ENCODE measurements at regions not wholly inside any gene's neighbourhood (a gene's known extent, or its start where the extent isn't known, plus 50 kb on each side); places are given as distances from the start of the nearest gene placed in this dataset.

DNA sequence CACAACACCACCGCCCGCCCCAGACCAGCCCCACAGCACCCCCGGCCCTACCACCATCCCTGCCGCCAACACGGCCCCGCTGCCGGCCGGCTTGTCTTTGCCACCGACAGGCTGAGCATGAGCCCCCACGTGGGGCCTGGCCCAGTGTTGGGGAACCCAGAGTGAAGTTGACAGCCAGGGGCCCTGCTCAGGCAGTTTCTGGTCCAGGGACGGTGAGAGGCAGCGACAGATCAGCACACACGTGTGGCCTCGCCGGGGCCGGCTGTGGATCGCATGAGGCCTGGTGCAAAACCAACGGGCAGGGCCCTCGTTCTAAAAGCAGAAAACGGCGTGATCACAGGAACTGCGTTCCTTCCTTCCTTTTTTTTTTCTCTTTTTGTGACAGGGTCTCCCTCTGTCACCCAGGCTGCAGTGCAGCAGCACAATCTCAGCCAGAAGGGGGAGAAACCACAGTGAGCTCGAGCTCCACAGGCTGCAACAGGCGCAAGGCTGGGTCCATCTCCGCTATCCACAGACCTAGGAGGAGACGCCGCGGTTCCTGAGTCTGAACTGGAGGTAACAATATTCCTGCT is 50.5 kb upstream of the FBRSL1 start:
- DNase-seq (ENCODE audit: low read depth): no peak
- TF ChIP-seq, protein P1, sequence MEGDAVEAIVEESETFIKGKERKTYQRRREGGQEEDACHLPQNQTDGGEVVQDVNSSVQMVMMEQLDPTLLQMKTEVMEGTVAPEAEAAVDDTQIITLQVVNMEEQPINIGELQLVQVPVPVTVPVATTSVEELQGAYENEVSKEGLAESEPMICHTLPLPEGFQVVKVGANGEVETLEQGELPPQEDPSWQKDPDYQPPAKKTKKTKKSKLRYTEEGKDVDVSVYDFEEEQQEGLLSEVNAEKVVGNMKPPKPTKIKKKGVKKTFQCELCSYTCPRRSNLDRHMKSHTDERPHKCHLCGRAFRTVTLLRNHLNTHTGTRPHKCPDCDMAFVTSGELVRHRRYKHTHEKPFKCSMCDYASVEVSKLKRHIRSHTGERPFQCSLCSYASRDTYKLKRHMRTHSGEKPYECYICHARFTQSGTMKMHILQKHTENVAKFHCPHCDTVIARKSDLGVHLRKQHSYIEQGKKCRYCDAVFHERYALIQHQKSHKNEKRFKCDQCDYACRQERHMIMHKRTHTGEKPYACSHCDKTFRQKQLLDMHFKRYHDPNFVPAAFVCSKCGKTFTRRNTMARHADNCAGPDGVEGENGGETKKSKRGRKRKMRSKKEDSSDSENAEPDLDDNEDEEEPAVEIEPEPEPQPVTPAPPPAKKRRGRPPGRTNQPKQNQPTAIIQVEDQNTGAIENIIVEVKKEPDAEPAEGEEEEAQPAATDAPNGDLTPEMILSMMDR (conservative IDR thresholded peaks at IDR 0.05; ENCODE audit: low read depth, low read length): no peak
- no peak overlapping the region for H3K4me3 ChIP-seq (ENCODE audit: low read depth, low read length)

DNA sequence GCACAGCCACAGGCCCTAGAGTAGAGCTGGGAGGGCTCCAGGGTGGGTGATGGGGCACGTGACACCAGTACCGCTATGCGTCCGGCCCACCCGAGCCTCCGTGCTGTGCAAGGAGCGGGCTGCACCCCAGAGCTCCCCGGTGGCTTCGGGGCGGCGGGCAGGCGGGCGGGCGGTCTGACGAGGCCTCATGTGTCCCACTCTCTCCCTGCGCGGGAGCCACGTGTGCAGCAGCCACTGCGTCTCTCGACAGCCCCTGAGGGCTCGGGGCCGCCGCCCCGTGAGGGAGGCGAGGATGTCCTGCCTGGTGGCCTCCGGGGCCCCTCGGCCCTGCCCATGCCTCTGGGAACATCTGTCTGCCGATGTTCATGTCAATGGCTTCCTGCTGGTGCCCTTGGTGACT is 51.2 kb upstream of the FBRSL1 start:
- TF ChIP-seq, protein P1 (conservative IDR thresholded peaks at IDR 0.05; ENCODE audit: low read depth, low read length): no peak
- H3K4me3 ChIP-seq (ENCODE audit: low read depth, low read length): no peak overlapping the region
- DNase-seq (ENCODE audit: low read depth): no peak

DNA sequence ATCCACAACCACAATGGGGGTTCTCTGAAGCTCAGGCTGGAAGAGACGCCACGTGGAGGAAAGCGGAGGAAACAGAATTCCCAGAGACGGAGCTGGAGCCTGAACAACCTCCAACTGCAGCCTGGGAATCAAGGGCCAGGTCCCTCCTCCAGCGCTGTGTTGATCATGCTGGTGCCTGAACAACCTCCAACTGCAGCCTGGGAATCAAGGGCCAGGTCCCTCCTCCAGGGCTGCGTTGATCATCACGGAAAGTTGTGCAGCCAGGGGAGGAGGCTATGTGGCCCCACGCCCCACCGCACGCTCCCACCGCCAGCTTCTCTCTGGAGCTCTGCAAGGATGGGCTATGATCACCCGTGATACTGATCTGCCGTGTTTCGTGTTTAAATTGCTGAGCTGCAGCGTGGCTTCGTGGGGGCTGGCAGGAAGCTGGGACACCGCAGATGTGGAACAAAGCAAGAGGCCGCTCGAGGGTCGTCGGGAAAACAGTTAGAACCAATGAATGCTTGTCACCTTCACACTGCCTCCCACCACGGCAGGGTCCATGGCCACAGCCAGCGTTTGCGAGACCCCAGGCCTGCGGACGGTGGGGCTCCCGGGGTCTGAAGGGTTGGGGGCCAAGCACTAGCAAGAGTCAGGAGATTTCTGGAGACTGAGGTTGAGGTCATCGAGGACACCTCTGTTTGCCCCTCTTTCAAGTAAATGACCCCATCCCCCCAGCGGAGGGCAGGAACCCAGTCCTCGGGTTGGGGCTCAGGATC is 51.8 kb upstream of the FBRSL1 start:
- H3K4me3 ChIP-seq (ENCODE audit: low read depth, low read length): no peak overlapping the region
- TF ChIP-seq, protein P1 (conservative IDR thresholded peaks at IDR 0.05; ENCODE audit: low read depth, low read length): no peak

DNA sequence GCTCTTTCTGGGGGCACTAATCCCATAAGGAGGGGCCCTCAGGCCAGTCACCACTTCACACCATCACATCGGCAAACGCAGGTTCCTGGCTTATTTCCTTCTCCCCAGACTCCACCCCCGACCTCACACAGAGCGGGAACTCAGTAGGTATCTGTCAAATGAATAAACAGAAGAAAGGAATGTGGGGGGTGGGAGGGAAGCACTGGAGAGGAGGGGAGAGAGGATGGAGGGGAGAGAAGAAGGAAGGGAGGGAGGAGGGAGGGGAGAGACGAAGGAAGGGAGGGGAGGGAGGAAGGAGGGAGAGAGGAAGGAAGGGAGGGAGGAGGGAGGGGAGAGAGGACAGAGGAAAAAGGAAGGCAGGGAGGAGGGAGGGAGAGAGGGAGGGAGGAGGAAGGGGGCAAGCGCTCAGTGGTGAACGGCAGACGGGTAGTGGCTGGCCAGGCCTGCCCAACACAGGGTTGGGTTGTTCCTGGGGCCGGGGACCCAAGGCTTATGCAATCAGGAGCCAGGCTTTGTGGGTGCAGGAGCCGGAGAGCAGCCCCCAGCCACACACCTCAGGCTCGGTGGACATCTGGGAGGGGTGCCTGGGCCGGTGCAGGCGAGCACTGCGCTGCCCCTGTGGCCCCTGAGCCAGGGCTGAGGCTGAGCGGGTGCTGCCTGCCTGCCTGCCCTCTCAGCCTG is 52.6 kb upstream of the FBRSL1 start:
- no peak overlapping the region for H3K4me3 ChIP-seq (ENCODE audit: low read depth, low read length)
- peak; percentile 29 for DNase-seq (ENCODE audit: low read depth)
- TF ChIP-seq, protein P1 (conservative IDR thresholded peaks at IDR 0.05; ENCODE audit: low read depth, low read length): no peak

More for the DNA sequence above, 51.8 kb upstream of the FBRSL1 start:
- DNase-seq (ENCODE audit: low read depth): no peak

DNA sequence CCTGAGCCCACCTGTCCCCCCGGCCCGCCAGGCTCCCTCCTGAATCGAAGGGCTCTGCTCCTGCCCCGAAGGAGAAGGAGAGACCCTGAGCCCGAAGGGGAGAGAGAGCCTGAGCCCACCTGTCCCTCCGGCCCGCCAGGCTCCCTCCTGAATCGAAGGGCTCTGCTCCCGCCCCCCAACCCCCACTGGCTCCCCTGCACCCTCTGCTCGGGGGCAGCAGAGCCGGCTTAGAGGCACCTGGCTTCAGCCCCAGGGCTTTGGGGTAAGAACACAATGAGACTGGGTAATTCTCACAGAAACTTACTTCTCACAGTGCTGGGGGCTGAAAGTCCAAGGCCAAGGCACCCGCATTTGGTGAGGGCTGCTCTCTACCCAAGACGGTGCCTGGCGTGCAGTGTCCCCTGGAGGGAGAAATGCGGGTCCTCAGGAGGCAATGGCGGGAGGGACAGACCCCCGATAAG is 53.1 kb upstream of the FBRSL1 start:
- H3K4me3 ChIP-seq (ENCODE audit: low read depth, low read length): no peak overlapping the region
- no peak for DNase-seq (ENCODE audit: low read depth)
- TF ChIP-seq, protein P1 (conservative IDR thresholded peaks at IDR 0.05; ENCODE audit: low read depth, low read length): no peak

DNA sequence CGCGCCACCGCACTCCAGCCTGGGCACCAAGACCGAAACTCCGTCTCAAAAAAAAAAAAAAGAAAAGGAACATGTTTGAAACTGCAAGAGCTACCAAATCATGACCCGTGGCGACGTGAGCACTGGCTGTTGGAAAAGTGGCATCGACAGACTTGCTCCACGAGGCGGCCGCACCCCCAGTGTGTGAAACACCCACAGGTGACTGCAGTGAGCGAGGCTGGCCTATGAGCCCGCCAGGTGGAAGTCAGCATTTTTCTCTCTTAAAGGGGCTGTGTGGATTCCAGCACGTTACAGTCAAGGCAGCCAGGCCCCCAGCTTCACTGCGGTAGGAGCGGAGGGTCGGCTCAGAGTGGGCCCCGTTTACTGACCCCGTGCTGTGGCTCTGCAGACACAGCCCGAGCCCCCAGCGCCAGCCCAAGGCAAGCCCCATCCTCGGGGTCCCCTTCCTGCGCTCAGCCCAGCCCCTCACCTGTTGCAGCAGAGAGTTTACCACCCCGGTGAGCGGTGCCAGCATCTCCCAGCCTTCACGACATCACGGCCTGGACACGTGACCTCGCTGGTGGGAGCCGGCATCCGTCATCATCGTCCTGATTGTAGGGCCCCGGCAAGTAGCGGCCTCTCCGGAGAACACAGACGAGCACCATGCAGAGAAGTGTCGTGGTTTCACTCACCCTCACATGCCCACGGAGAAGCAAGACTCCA is 54.3 kb upstream of the FBRSL1 start:
- no peak for DNase-seq (ENCODE audit: low read depth)
- H3K4me3 ChIP-seq (ENCODE audit: low read depth, low read length): no peak overlapping the region
- TF ChIP-seq, protein P1 (conservative IDR thresholded peaks at IDR 0.05; ENCODE audit: low read depth, low read length): no peak
